Myocyte (in vitro differentiated cells): ENCODE measurements at regions not wholly inside any gene's neighbourhood (a gene's known extent, or its start where the extent isn't known, plus 50 kb on each side); places are given as distances from the start of the nearest gene placed in this dataset.

Experiments
- DNase-seq: peaks from one replicate; pipeline ENCODE4 v3.0.0-alpha.2; 2012; ENCODE audit warnings: low read depth

DNA sequence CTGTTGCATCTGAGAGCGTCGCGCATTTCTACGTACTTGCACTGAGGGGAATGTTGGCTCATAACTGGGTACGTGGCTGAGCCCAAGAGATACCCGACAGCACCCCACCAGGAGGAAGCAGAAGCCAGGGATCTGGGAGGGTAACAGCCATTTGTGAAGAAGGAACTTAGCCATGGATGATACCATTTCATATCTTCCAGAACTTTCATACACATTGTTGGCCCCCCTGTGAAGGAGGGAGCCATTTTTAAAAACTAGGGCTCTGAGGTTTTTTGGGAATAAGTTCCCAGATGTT is 101.4 kb upstream of the SLC44A1 start:
- no peak for DNase-seq

DNA sequence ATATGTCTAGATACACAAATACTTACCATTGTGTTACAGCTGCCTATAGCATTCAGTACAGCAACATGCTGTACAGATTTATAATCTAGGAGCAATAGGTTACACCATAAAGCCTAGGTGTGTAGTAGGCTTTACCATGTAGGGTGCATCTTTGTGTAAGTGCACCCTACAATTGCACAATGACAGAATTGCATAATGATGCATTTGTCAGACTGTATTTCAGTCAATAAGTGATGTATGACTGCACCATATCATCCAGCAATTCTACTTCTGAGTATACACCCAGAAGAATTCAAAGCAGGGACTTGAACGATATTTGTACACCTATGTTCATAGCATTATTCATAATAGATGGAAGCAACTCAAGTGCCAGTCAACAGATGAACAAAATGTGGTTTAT is 100.4 kb upstream of the SLC44A1 start:
- no peak for DNase-seq

DNA sequence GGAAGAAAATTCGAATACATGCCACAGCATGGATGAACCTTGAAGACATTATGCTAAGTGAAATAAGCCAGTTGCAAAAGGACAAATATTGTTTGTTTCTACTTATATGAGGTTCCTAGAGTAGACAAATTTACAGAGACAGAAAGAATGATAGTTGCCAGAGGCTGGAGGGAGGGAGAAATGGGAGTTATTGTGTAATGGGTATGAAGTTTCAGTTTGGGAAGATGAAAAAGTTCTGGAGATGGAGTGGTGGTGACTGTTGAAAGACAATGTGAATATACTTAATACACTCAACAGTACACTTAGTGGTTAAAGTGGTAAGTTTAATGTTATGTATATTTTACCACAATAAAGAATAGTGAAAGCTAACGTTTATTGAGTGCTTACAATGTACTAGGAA is 99.6 kb upstream of the SLC44A1 start:
- DNase-seq = no peak

DNA sequence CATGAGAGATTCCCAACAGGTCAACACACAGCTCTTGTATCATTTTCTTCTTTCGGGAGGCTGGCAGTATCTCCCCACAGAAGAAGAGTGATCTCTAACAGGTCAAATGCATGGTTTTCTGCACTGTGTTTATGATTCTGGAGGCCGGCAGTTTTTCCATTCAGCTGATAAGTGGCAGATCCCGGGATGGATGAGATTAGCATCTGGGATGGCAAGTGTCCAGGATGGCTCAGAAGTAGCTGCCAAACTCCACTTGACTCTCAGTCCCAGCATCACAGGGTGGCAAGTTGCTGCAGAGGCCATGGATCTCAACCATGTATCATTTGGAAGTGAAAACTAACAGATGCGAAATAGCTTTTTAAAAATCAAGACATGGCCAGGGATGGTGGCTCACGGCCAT is 97.8 kb upstream of the SLC44A1 start:
- no peak for DNase-seq

DNA sequence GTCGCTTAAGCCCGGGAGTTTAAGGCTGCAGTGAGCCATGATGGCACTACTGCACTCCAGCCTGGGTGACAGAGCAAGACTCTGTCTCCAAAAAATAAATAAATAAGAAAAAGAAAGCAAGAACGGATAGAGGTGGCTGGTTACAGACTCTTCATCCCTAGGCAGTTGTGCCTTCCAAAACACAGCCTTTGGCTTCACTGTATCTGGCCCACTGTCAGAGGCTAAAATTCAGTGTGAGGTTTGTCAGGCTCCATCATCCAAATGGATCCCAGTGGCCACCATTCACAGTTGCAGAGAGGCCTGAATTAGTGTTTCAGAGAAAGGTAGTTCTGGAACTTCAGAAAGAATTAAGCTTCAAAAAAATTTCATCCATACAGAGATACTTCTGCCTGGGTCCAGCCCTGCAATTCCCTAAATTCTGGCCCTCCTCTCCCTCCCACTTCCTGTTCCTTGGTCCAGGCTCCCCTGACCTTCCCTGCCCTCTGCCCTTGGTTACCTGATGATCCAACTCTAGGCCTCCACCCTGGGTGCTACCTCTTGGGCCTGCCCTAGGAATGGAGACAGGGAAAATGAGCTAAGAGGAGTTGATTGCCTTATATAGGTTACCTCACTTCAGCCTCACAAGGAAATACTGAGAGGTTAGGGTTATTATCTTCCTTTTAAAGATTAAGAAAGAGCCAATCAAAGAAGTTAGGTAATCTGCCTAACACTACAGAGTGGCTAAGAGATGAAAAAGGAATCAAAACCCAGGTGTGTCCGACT is 97.2 kb upstream of the SLC44A1 start:
- no peak for DNase-seq

DNA sequence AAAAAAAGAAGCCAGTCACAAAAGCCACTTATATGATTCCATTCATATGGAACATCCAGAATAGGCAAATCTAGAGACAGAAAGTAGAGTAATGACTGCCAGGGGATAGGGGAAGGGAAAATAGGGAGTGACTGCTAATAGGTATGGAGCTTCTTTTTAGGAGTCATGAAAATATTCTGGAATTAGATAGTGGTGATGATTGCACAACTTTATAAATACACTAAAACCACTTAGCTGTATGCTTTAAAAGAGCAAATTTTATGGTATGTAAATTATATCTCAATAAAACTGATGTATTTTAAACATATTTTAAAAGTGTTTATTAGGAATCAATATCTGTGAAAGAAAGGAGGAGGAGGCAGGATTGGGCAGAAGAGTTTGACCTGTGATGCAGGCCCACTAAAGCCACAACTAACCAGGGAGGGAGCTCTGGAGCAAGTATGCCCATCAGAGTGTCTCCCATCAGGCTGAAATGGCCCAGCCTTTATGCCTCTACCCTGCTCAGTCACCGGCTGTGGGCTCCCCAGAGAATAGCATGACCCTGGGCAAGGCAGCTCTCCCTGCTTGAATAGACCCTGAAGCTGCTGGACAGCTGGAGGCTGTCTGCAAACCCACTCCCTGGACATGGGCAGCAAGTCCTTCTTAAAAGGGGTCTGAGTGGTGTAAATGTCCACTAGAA is 96.0 kb upstream of the SLC44A1 start:
- peak; percentile 55 for DNase-seq

DNA sequence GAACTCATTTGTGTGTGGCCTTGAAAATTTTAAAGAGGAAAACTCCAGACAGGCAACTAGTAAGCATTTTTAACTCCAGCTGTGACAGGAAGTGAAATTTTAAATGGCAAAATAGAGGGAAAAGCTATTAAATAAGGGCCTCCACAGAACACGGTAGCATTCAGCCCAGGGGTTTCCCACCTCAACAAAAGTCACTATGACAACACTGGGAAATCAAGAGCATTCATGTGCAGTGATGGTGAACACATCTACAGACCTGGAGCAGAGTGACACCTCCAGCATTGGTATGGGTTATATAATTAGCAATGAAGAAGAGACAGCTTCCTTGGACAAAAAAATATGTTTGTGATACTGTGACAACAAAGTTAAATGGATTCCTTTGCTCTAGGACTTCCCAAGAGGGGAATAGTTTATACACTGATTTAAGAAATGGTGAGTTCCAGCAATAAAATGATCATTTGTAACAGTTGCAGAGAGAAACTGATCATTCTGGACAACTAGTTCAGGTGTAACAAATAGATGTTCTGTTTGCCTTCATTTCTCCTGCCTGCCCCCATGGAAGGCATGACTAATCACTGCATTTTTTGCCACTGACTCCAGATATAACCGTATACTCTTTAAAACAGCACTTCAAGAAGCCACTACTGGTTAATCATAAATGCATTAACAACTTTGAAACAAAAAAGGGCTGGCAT is 93.3 kb upstream of the SLC44A1 start:
- DNase-seq = no peak

DNA sequence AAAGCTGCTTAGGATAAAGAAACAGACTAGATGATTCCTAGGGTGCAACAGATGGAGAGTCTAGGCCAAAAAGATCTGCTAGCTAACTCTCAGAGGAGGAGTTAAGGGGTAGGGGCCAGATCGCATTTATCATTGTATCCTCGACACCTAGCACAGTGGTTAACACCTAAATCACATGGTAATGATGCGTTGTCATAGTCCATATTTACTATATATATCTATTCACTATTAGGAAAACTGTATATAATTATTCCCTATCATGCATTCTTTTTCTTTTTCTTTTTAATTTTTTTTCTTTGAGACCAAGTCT is 92.8 kb upstream of the SLC44A1 start:
- no peak for DNase-seq

DNA sequence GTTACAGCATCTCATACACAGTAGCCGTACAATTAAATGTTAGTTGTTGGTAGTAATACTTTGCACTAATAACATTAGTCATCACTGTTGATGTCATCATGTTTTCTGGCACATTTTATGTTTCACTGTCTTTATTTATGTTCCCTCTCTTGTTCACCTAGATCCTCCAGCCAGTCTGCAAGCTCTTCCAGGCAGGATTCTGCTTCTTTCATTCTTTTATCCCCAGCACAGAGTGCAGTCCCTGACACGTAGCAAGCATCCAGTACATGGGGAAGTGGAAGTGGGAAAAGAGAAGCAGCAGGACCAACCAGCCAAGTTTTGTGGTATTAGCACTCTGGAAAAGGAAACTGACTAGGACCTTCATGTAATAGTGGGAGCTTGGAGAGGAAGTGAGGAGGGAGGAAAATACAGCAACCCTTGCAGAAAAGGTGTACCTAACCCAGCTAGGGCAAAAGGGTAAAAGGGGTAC is 89.7 kb upstream of the SLC44A1 start:
- no peak for DNase-seq

DNA sequence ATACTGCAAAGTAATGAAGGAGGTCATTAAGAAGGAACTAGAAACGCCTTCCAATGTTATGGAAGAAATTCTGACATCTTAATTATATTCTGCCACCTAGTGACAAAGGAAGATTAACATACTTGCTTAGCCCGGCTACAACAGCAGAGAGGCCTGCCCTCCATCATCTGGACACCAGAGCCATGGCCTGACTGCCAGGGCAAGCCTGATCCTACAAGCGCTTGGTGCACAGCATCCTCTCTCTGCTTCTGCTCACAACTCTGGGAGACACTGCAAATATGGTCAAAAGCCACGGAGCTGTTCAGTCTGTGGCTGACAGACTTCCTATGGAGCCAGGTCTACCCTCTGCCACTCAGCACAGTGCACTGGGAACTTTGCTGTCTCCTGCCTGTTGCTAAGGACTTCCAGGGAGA is 87.3 kb upstream of the SLC44A1 start:
- DNase-seq = peak; percentile 82

DNA sequence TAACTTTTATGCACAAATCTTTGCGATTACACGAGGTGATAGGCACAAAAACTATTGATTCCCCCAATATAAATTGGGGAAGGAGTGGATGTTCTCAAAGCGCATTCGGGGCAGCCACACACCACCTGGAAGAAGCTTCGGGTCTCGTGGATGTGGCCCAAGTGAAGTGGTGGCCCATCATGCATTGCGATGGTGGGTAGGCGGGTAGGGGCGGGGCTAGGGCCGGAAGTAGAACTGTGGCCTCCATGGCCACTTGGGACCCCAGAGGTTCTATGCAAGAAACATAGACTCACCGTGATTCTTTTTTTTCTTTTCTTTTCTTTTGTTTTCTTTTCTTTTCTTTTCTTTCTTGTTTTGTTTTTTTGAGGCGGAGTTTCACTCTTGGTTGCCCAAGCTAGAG is 86.4 kb upstream of the SLC44A1 start:
- no peak for DNase-seq

DNA sequence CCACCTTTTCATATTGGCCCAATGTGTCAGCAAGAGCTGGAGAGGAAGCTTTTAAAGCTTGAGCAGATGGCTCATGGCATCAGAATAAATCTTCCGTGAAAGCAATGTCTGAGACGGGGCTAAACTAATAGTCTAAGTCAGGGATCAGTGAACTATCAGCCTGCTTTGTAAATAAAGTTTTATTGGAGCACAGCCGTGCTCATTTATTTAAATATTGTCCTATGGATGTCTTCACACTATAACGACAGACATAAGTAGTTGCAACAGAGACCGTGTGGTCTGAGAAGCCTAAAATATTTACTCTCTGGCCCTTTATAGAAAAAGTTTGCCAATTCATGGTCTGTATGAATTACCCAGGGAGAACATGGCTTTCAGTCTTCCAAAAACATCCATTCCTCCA is 85.6 kb upstream of the SLC44A1 start:
- no peak for DNase-seq

DNA sequence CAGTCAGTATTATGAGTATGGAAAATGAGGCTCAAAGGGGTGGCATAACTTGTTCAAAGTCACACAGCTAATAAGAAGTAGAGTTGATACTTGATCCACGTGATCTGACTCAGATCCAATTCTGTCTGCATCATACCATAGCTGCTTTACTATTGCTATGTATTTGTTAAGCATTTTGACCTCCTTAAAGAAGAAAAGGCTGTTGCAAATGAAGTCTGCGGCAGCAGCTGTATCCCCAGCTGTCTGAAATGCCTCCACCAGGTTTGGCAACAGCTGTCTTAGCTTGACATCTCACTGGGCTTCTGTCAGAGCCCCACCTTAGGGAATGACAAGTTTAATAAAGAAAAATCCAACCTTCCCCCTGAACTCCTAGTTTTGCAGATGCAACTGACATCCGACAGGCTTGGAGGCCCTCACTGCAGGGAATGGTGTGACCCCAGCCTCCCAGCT is 75.6 kb upstream of the SLC44A1 start:
- DNase-seq = peak; percentile 74

DNA sequence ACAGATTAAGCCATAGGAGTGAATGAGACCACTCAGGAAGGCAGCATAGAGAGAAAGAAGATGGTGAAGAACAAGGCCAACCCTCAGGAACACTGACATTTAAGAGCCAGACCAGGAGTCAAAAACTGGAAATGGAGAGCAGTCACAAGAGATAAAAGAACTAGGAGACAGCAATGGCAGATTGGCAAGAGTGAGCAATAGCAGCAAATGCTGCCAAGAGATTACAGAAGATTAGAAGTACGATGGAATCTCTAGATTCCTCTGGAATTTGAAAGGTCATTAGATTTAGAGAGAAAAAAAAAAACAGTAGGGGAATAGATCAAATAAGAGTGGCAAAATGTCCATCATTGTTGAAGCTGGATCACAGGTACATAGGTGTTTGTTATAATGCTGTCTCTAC is 73.4 kb upstream of the SLC44A1 start:
- DNase-seq = no peak

DNA sequence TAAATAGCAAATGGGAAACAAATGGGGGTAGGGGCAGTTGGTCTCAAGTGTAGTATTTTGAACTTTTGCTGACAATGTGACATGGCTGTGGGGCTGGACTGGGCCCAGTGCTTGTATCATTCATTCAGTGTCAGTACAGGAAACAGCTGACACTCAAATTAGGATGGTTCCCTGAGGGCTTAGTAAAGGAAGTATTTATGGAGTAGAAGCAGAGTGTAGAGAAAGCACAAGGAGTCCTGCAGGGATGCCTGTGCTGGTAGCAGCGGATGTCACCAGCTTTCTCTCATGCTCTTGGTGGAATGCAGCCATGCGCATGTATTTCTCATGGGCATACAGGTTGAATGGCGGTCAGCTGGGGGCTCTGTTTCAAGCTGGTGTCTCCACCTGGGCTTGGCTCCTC is 72.9 kb upstream of the SLC44A1 start:
- DNase-seq = no peak

DNA sequence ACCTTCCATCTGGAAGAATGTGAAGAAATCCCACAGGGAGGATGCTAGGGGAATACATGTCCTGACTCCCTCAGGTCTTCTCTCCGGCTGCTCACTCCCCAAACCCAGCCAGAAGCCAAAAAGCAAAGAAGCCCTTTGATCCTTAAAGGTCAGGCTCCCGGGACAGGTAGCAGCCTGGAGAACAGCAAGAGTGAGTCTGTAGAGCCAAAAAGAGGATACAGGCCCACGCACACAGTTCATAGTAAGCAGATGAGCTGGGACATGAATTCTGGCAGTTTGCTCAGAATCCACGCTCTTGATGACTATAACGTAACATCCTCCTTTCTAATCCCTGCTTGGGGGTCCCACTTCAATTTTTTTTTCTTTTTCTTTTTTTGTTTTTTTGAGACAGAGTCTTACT is 72.0 kb upstream of the SLC44A1 start:
- no peak for DNase-seq

DNA sequence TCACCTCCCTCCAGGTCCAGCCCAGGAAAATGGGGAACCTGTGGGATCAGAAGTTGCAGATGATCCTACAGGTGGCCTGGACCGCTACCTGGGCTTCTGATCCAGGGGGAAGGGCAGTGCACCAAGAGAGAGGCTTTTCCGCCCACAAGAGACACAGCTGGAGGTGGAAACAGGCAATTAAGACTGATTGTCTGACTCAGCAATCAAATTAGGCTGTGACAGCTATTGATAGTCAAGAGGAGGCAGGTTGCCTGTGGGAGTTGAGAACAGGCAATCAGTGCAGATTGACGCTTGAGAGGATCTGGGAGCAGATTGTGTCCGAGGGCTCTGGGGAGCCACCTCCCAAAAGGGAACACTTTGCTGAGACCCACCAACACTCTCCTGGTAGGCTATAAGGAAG is 71.1 kb upstream of the SLC44A1 start:
- DNase-seq = no peak

DNA sequence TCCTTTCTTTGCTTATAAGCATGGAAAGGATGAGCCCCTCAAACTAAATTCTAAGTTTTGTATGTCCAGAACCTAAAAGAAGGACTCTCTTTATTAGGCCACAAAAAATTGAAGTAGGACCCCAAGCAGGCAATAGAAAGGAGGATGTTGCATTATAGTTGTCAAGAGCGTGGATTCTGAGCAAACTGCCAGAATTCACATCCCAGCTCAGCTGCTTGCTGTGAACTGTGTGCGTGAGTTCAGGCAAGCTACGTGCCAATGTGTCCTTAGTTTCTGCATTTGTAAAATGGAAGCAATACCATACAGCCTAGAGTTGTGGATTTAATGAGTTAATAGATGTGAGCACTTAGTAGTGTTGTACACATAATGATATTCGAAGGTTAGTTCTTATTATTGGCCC is 70.6 kb upstream of the SLC44A1 start:
- no peak for DNase-seq

DNA sequence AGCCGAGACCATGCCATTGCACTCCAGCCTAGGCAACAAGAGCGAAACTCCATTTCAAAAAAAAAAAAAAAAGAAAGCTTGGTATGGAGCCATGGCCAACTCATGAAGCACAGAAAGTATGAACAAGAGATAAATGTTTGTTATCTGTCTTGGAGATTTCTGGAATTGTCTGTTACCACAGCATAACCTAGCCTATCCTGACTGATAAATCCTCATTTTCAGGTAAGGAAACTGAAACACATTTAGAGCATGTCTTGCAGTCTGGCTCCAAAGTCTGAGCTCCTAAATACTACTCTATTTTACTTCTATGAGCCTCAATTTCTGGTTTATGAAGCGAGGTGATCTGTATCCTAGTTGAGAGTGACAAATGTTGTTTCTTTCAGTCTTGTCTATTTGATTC is 68.3 kb upstream of the SLC44A1 start:
- no peak for DNase-seq

DNA sequence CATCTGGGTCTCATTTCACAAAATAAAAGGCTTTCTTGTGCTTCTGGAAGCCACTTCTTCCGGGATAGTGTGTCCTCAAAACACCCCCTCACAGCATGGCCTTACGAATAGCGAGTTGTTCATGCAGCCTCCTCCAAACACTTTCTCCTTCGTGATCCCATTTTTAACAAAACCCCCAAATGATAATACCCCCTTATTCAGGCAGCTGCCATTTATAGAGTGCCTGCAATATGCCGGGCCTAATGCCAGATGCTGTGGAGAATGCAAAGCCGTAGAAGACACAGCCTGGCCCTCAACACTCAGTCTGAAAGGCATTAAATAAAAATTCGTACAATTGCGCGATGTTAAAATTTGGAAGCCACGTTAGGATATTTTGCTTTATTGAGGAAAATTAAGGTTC is 66.4 kb upstream of the SLC44A1 start:
- no peak for DNase-seq

DNA sequence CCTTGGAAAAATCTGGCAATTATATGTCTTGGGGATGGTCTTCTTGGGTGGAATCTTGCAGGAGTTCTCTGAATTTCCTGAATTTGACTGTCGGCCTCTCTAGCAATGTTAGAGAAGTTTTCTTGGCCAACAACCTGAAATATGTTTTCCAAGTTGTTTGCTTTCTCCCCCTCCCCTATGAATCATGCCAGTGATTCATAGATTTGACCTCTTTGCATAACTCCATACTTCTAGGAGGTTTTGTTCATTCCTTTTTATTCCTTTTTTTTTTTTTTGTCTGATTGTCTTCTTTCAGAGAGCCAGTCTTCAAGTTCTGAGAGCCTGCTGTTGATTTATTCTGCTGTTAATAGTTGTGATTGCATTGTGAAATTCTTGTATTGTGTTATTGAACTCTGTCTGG is 56.7 kb upstream of the SLC44A1 start:
- DNase-seq = peak; percentile 51

DNA sequence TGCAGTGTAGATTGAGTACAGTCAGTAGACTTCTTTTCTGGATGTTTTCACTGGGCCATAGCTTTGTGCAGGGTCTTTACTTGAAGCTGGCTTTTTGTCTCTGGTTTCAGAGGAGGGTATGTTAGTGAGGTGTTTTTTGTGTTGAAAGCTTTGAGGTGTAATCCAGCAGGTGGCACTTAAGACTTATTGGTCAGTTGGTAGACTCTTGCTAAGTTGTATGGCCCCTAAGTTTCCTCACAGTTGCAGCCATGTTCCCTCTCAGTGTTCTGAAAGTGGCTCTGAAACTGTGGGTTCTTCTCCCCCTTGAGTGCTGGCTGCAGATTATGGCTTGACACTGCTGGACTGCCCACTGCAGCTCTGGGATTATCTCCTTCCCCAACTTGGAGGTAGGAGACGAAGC is 55.7 kb upstream of the SLC44A1 start:
- no peak for DNase-seq
